ENCODE measurements at regions not wholly inside any gene's neighbourhood (a gene's known extent, or its start where the extent isn't known, plus 50 kb on each side); places are given as distances from the start of the nearest gene placed in this dataset.

GRCh38 chr21:41633627-41634026 lies 125.7 kb upstream of the TMPRSS2 start:
- DNase-seq: no peak

GRCh38 chr21:41632748-41633475 lies 125.0 kb upstream of the TMPRSS2 start:
- DNase-seq: no peak

- DNase-seq: no peak
Observed at GRCh38 chr21:41631564-41632461, 123.9 kb upstream of the TMPRSS2 start.

- DNase-seq: no peak
Observed at GRCh38 chr21:41630917-41631316, 123.0 kb upstream of the TMPRSS2 start.

GRCh38 chr21:41630249-41630648 lies 122.3 kb upstream of the TMPRSS2 start:
- DNase-seq: no peak

GRCh38 chr21:41628256-41628655 lies 120.3 kb upstream of the TMPRSS2 start:
- DNase-seq: no peak

GRCh38 chr21:41627428-41627827 lies 119.5 kb upstream of the TMPRSS2 start:
- DNase-seq: no peak

GRCh38 chr21:41626021-41626420 lies 118.1 kb upstream of the TMPRSS2 start:
- DNase-seq: no peak

- DNase-seq: no peak
Observed at GRCh38 chr21:41625428-41625827, 117.5 kb upstream of the TMPRSS2 start.

- DNase-seq: no peak
Observed at GRCh38 chr21:41624674-41625310, 116.8 kb upstream of the TMPRSS2 start.

- no peak for DNase-seq
Observed at GRCh38 chr21:41623945-41624344, 116.0 kb upstream of the TMPRSS2 start.

- DNase-seq: no peak
Observed at GRCh38 chr21:41622831-41623548, 115.0 kb upstream of the TMPRSS2 start.

- DNase-seq: no peak
Observed at GRCh38 chr21:41622201-41622600, 114.2 kb upstream of the TMPRSS2 start.

- DNase-seq: peak in 1 of 2 donors; percentile 36
Observed at GRCh38 chr21:41621513-41621912, 113.6 kb upstream of the TMPRSS2 start.

GRCh38 chr21:41620982-41621381 lies 113.0 kb upstream of the TMPRSS2 start:
- no peak for DNase-seq

GRCh38 chr21:41620541-41620940 lies 112.6 kb upstream of the TMPRSS2 start:
- DNase-seq: no peak

GRCh38 chr21:41616031-41616591 lies 108.2 kb upstream of the TMPRSS2 start:
- no peak for DNase-seq

- DNase-seq: no peak
Observed at GRCh38 chr21:41615613-41616012, 107.7 kb upstream of the TMPRSS2 start.

GRCh38 chr21:41614511-41614910 lies 106.6 kb upstream of the TMPRSS2 start:
- no peak for DNase-seq

GRCh38 chr21:41613533-41613909 lies 105.6 kb upstream of the TMPRSS2 start:
- DNase-seq: no peak

GRCh38 chr21:41612674-41613532 lies 104.9 kb upstream of the TMPRSS2 start:
- DNase-seq: peak in 1 of 2 donors; percentile 67
